ENCODE measurements at regions not wholly inside any gene's neighbourhood (a gene's known extent, or its start where the extent isn't known, plus 50 kb on each side); places are given as distances from the start of the nearest gene placed in this dataset.

- no peak overlapping the region for H3K4me3 ChIP-seq (ENCODE audit: low read depth, low read length, poor library complexity, severe bottlenecking)
- TF ChIP-seq CTCF (IDR thresholded peaks at IDR 0.05; ENCODE audit: low read length) (no peak), EZH2 (IDR thresholded peaks at IDR 0.05; ENCODE audit: borderline replicate concordance, low read length) (no peak)
- H3K9ac ChIP-seq (ENCODE audit: low read length) = no peak overlapping the region
- no peaks in the 10 kb centered on the region for H3F3A ChIP-seq (ENCODE audit: insufficient read depth, low read length)
- H3K4me1 ChIP-seq (ENCODE audit: insufficient read depth, low read length, severe bottlenecking) = no peaks in the 10 kb centered on the region
- H3K27me3 ChIP-seq (ENCODE audit: insufficient read depth, low read length) = no peaks in the 10 kb centered on the region
- no peaks in the 10 kb centered on the region for H3K79me2 ChIP-seq (ENCODE audit: insufficient read depth, low read length)
- H4K20me1 ChIP-seq (ENCODE audit: insufficient read depth, low read length) = no peaks in the 10 kb centered on the region
- no peak overlapping the region for H3K4me2 ChIP-seq (ENCODE audit: low read length)
- no peak overlapping the region for H3K27ac ChIP-seq (ENCODE audit: low read depth, low read length, poor library complexity, severe bottlenecking)
- H3K9me2 ChIP-seq (ENCODE audit: low read depth, low read length) = no peaks in the 10 kb centered on the region
- no peak overlapping the region for H2AFZ ChIP-seq (ENCODE audit: low read length)
- H3K36me3 ChIP-seq (ENCODE audit: insufficient read depth, low read length) = no peaks in the 10 kb centered on the region
- no peaks in the 10 kb centered on the region for H3K9me3 ChIP-seq (ENCODE audit: low read length)
These were observed 695.5 kb downstream of the PCDH7 start for GRCh38 chr4:31415629-31416028.

- H3K27ac ChIP-seq (ENCODE audit: low read depth, low read length, poor library complexity, severe bottlenecking) = no peak overlapping the region
- no peaks in the 10 kb centered on the region for H3K36me3 ChIP-seq (ENCODE audit: insufficient read depth, low read length)
These were observed 696.3 kb downstream of the PCDH7 start for GRCh38 chr4:31416498-31416897.

GRCh38 chr4:31417040-31417439, 696.9 kb downstream of the PCDH7 start:
- Histone ChIP-seq H3K36me3 (ENCODE audit: insufficient read depth, low read length) (no peaks in the 10 kb centered on the region), H3K4me2 (ENCODE audit: low read length) (no peak overlapping the region), H3K79me2 (ENCODE audit: insufficient read depth, low read length) (no peaks in the 10 kb centered on the region), H2AFZ (ENCODE audit: low read length) (no peak overlapping the region), H3K9me2 (ENCODE audit: low read depth, low read length) (no peaks in the 10 kb centered on the region), H3K4me3 (ENCODE audit: low read depth, low read length, poor library complexity, severe bottlenecking) (no peak overlapping the region), H3K27me3 (ENCODE audit: insufficient read depth, low read length) (no peaks in the 10 kb centered on the region), H3K4me1 (ENCODE audit: insufficient read depth, low read length, severe bottlenecking) (no peaks in the 10 kb centered on the region), H4K20me1 (ENCODE audit: insufficient read depth, low read length) (no peaks in the 10 kb centered on the region), H3F3A (ENCODE audit: insufficient read depth, low read length) (no peaks in the 10 kb centered on the region), H3K27ac (ENCODE audit: low read depth, low read length, poor library complexity, severe bottlenecking) (no peak overlapping the region), H3K9me3 (ENCODE audit: low read length) (no peaks in the 10 kb centered on the region), H3K9ac (ENCODE audit: low read length) (no peak overlapping the region)
- TF ChIP-seq CTCF (IDR thresholded peaks at IDR 0.05; ENCODE audit: low read length) = no peak
- TF ChIP-seq EZH2 (IDR thresholded peaks at IDR 0.05; ENCODE audit: borderline replicate concordance, low read length) = no peak

More at GRCh38 chr4:31416498-31416897, 696.3 kb downstream of the PCDH7 start:
- Histone ChIP-seq H3F3A (ENCODE audit: insufficient read depth, low read length) (no peaks in the 10 kb centered on the region), H3K27me3 (ENCODE audit: insufficient read depth, low read length) (no peaks in the 10 kb centered on the region), H3K4me3 (ENCODE audit: low read depth, low read length, poor library complexity, severe bottlenecking) (no peak overlapping the region), H2AFZ (ENCODE audit: low read length) (no peak overlapping the region), H3K4me1 (ENCODE audit: insufficient read depth, low read length, severe bottlenecking) (no peaks in the 10 kb centered on the region), H3K9me2 (ENCODE audit: low read depth, low read length) (no peaks in the 10 kb centered on the region), H3K4me2 (ENCODE audit: low read length) (no peak overlapping the region), H3K9ac (ENCODE audit: low read length) (no peak overlapping the region), H3K79me2 (ENCODE audit: insufficient read depth, low read length) (no peaks in the 10 kb centered on the region), H4K20me1 (ENCODE audit: insufficient read depth, low read length) (no peaks in the 10 kb centered on the region), H3K9me3 (ENCODE audit: low read length) (no peaks in the 10 kb centered on the region)
- no peak for TF ChIP-seq CTCF (IDR thresholded peaks at IDR 0.05; ENCODE audit: low read length)
- no peak for TF ChIP-seq EZH2 (IDR thresholded peaks at IDR 0.05; ENCODE audit: borderline replicate concordance, low read length)

Measured in OCI-LY1 (cell line).